ENCODE measurements at regions not wholly inside any gene's neighbourhood (a gene's known extent, or its start where the extent isn't known, plus 50 kb on each side); places are given as distances from the start of the nearest gene placed in this dataset.

- H4K8ac ChIP-seq (replicated peaks; ENCODE audit: insufficient read length, low read depth, low read length), result no peak overlapping the region
- H3T11ph ChIP-seq (ENCODE audit: low read length), result no peak overlapping the region
- H3K23ac ChIP-seq (ENCODE audit: insufficient read length, low read depth, low read length), result no peak overlapping the region
- H2BK120ac ChIP-seq (ENCODE audit: low read depth, low read length, poor library complexity, severe bottlenecking), result no peak overlapping the region
- H3K36me3 Mint-ChIP-seq (ENCODE audit: insufficient read depth in 1 of 3, low read depth in 3 of 3), result no peaks in the 10 kb centered on the region; a peak in 1 of 7 replicates
- no peak overlapping the region for H3K4me2 ChIP-seq (ENCODE audit: insufficient read depth, insufficient read length, low read length)
- H3K4me1 Mint-ChIP-seq, result peaks cover 21 to 26% of the 10 kb centered on the region in 2 experiments
- H2BK12ac ChIP-seq (ENCODE audit: insufficient read length, low read depth, low read length), result no peak overlapping the region
- H3K4ac ChIP-seq (ENCODE audit: low read depth, low read length), result no peak overlapping the region
- H3K27me3 Mint-ChIP-seq (ENCODE audit: low read depth), result peaks cover 95% of the 10 kb centered on the region
- no peaks in the 10 kb centered on the region for H3K79me2 ChIP-seq (ENCODE audit: insufficient read depth, low read length)
- H3K56ac ChIP-seq (ENCODE audit: insufficient read length, low read depth, low read length), result no peak overlapping the region
- no peak overlapping the region for H3K14ac ChIP-seq (ENCODE audit: insufficient read depth, low read length)
- no peak overlapping the region for H3K27ac Mint-ChIP-seq
- H3K27ac ChIP-seq (ENCODE audit: insufficient read length, low read depth, low read length), result no peak overlapping the region
- peaks cover 37% of the 10 kb centered on the region; the same call in 1 of the 2 replicates for H3K27me3 ChIP-seq (ENCODE audit: insufficient read depth, low read length)
- no peaks in the 10 kb centered on the region for H3K9me3 Mint-ChIP-seq
- no peak overlapping the region for H2BK5ac ChIP-seq (ENCODE audit: insufficient read length, low read length)
- H4K91ac ChIP-seq (ENCODE audit: insufficient read length, low read depth, low read length), result no peak overlapping the region
- no peak overlapping the region for H2BK15ac ChIP-seq (ENCODE audit: low read depth, low read length)
- no peak overlapping the region for H3K18ac ChIP-seq (ENCODE audit: insufficient read length, low read depth, low read length)
- no peaks in the 10 kb centered on the region for H3K4me1 ChIP-seq (ENCODE audit: insufficient read depth, low read length)
- H2AFZ ChIP-seq (ENCODE audit: low read length), result no peak overlapping the region
- no peak overlapping the region for H3K9ac ChIP-seq (ENCODE audit: extremely low read depth, insufficient read length, low read length)
- H2BK20ac ChIP-seq (ENCODE audit: low read depth, low read length, poor library complexity, severe bottlenecking), result no peak overlapping the region
- H4K20me1 ChIP-seq (ENCODE audit: control insufficient read depth, insufficient read depth, insufficient read length), result no peaks in the 10 kb centered on the region
- no peaks in the 10 kb centered on the region for H3K79me1 ChIP-seq (ENCODE audit: insufficient read depth, low read depth, low read length, poor library complexity, severe bottlenecking)
- H3K4me3 Mint-ChIP-seq, result no peak overlapping the region
- H2AK5ac ChIP-seq (ENCODE audit: insufficient read length, low read length), result no peak overlapping the region
- H3K23me2 ChIP-seq (ENCODE audit: insufficient read length, low read depth, low read length, poor library complexity, severe bottlenecking), result peaks cover 24% of the 10 kb centered on the region
- no peak for DNase-seq
- no peak overlapping the region for H4K5ac ChIP-seq (ENCODE audit: insufficient read length, low read depth, low read length)
- H3K9me3 ChIP-seq (ENCODE audit: control insufficient read depth, low read depth, low read length), result no peaks in the 10 kb centered on the region
- WGBS (ENCODE audit: extremely low coverage, insufficient read length, low lambda C conversion rate), result no CpG with 5 or more reads among the region's 2 CpGs
- no peak for TF ChIP-seq CTCF (conservative IDR thresholded peaks at IDR 0.05)
Measured at GRCh38 chrX:139200346-139200745, 330.2 kb upstream of the F9 start.
